HepG2 (cell line): ENCODE measurements at regions not wholly inside any gene's neighbourhood (a gene's known extent, or its start where the extent isn't known, plus 50 kb on each side); places are given as distances from the start of the nearest gene placed in this dataset.

Source experiments
- ATF1 ChIP-seq: IDR thresholded peaks from 2 replicates; pipeline ENCODE4 v1.6.1; 2016; ENCODE audit warnings: mild to moderate bottlenecking, control low read depth
- CREM ChIP-seq, 2 experiments: sonication (generic) in 1 of 2; formaldehyde crosslinking in 1 of 2; IDR thresholded peaks; 2 replicates each; pipeline versions ENCODE4 v1.4.0 to v1.6.1; 2016 to 2020; ENCODE audit warnings: antibody characterized with exemption in 1 of 2, mild to moderate bottlenecking in 1 of 2, missing genetic modification reagents in 1 of 2
- EED ChIP-seq: sonication (generic); formaldehyde crosslinking; IDR thresholded peaks from 2 replicates; pipeline ENCODE4 v1.5.0; 2020; ENCODE audit warnings: mild to moderate bottlenecking, missing genetic modification reagents
- EP300 ChIP-seq, 3 experiments: sonication (generic) in 1 of 3; formaldehyde crosslinking in 1 of 3; IDR thresholded peaks; 2 replicates each; pipeline versions ENCODE4 v1.5.1 to v1.6.1; 2011 to 2020; ENCODE audit warnings: low read depth in 2 of 3, low read length in 2 of 3, borderline replicate concordance in 1 of 3, improper control_type of control experiment in 1 of 3, mild to moderate bottlenecking in 1 of 3, missing genetic modification reagents in 1 of 3, moderate library complexity in 1 of 3
- HBP1 ChIP-seq: IDR thresholded peaks from 2 replicates; pipeline ENCODE4 v1.6.1; 2016; ENCODE audit warnings: low read depth, control low read depth
- HDAC2 ChIP-seq: sonication (generic); formaldehyde crosslinking; IDR thresholded peaks from 2 replicates; pipeline ENCODE4 v1.4.0; 2020; ENCODE audit warnings: missing genetic modification reagents
- HNF1A ChIP-seq, 2 experiments: sonication (generic) in 1 of 2; formaldehyde crosslinking in 1 of 2; IDR thresholded peaks; 2 replicates each; pipeline versions ENCODE4 v1.4.0 to v1.6.1; 2016 to 2020; ENCODE audit warnings: borderline replicate concordance in 1 of 2, low read depth in 1 of 2, mild to moderate bottlenecking in 1 of 2, missing genetic modification reagents in 1 of 2
- JUND ChIP-seq: sonication (generic); formaldehyde crosslinking; IDR thresholded peaks from 2 replicates; pipeline ENCODE4 v1.8.0; 2022; ENCODE audit warnings: mild to moderate bottlenecking, missing genetic modification reagents
- MED8 ChIP-seq: sonication (generic); formaldehyde crosslinking; IDR thresholded peaks from 2 replicates; pipeline ENCODE4 v1.8.1; 2023; ENCODE audit warnings: mild to moderate bottlenecking, missing genetic modification reagents; ENCODE audit not compliant: insufficient replicate concordance
- MTF2 ChIP-seq: sonication (generic); formaldehyde crosslinking; IDR thresholded peaks from 2 replicates; pipeline ENCODE4 v1.5.0; 2020; ENCODE audit warnings: missing genetic modification reagents, borderline replicate concordance
- ZBTB10 ChIP-seq: sonication (generic); formaldehyde crosslinking; IDR thresholded peaks from 2 replicates; pipeline ENCODE4 v1.4.0; 2020; ENCODE audit warnings: missing genetic modification reagents, borderline replicate concordance
- ZBTB14 ChIP-seq: sonication (generic); formaldehyde crosslinking; IDR thresholded peaks from 2 replicates; pipeline ENCODE4 v1.4.0; 2020; ENCODE audit warnings: missing genetic modification reagents
- ZNF513 ChIP-seq: sonication (generic); formaldehyde crosslinking; conservative IDR thresholded peaks from 2 replicates; pipeline ENCODE4 v1.5.0; 2020; ENCODE audit warnings: missing genetic modification reagents
- ZNF644 ChIP-seq: IDR thresholded peaks from 2 replicates; pipeline ENCODE4 v1.6.1; 2016; ENCODE audit warnings: low read depth
- ZNF703 ChIP-seq: sonication (generic); formaldehyde crosslinking; IDR thresholded peaks from 2 replicates; pipeline ENCODE4 v1.5.1; 2020; ENCODE audit warnings: missing genetic modification reagents, mild to moderate bottlenecking, moderate library complexity, borderline replicate concordance

- TF ChIP-seq EP300 (IDR thresholded peaks at IDR 0.05; ENCODE audit: low read depth in 2 of 2, low read length in 2 of 2) (peak; percentile 93 to 96), EP300 (CRISPR knock-in tag; IDR thresholded peaks at IDR 0.05; ENCODE audit: borderline replicate concordance) (peak; percentile 53; the same call in 1 of the 2 replicates), ZNF703 (CRISPR knock-in tag) (no peak), ZBTB10 (CRISPR knock-in tag) (no peak), ZBTB14 (CRISPR knock-in tag) (no peak), MTF2 (no peak), HNF1A (IDR thresholded peaks at IDR 0.05; ENCODE audit: low read depth) (peak; percentile 50; the same call in 1 of the 2 replicates), HNF1A (CRISPR knock-in tag; IDR thresholded peaks at IDR 0.05; ENCODE audit: borderline replicate concordance) (peak; percentile 83; the same call in 1 of the 2 replicates), EED (CRISPR knock-in tag) (no peak), HBP1 (CRISPR knock-in tag) (no peak), ZNF644 (peak; percentile 72), JUND (CRISPR knock-in tag) (0 out of 2 replicates have a peak, but pooled peaks have one; percentile 53), ZNF513 (CRISPR knock-in tag) (no peak), ATF1 (CRISPR knock-in tag) (peak; percentile 47), MED8 (CRISPR knock-in tag) (peak; percentile 87), CREM (IDR thresholded peaks at IDR 0.05) (peak; percentile 89), CREM (CRISPR knock-in tag; IDR thresholded peaks at IDR 0.05) (no peak), HDAC2 (CRISPR knock-in tag) (peak; percentile 90)
Observed at GRCh38 chr18:62460851-62461300, 61.9 kb upstream of the ZCCHC2 start (continued).
